ENCODE measurements at regions not wholly inside any gene's neighbourhood (a gene's known extent, or its start where the extent isn't known, plus 50 kb on each side); places are given as distances from the start of the nearest gene placed in this dataset.

GRCh38 chr10:21184984-21185383, 287.9 kb upstream of the NEBL start:
- Mint-ChIP-seq H3K27me3 (no peaks in the 10 kb centered on the region), H3K4me3 (no peak overlapping the region), H3K27ac (no peak overlapping the region), H3K36me3 (peaks cover 6% of the 10 kb centered on the region), H3K9me3 (peaks cover 7% of the 10 kb centered on the region), H3K4me1 (ENCODE audit: unreplicated experiment) (peaks cover 4% of the 10 kb centered on the region)
- no peak for TF ChIP-seq CTCF (conservative IDR thresholded peaks at IDR 0.05)
- DNase-seq (ENCODE audit: extremely low spot score, unreplicated experiment) = no peak

GRCh38 chr10:21184216-21184615, 287.1 kb upstream of the NEBL start:
- Mint-ChIP-seq H3K27me3 (no peaks in the 10 kb centered on the region), H3K4me3 (no peak overlapping the region), H3K36me3 (peaks cover 9% of the 10 kb centered on the region), H3K9me3 (peaks cover 7% of the 10 kb centered on the region), H3K27ac (no peak overlapping the region), H3K4me1 (ENCODE audit: unreplicated experiment) (peaks cover 4% of the 10 kb centered on the region)
- DNase-seq (ENCODE audit: extremely low spot score, unreplicated experiment) = no peak
- TF ChIP-seq CTCF (conservative IDR thresholded peaks at IDR 0.05) = no peak

- Mint-ChIP-seq H3K27ac (no peak overlapping the region), H3K9me3 (peaks cover 7% of the 10 kb centered on the region), H3K4me3 (no peak overlapping the region), H3K36me3 (peaks cover 9% of the 10 kb centered on the region), H3K4me1 (ENCODE audit: unreplicated experiment) (peaks cover 4% of the 10 kb centered on the region), H3K27me3 (no peaks in the 10 kb centered on the region)
- no peak for DNase-seq (ENCODE audit: extremely low spot score, unreplicated experiment)
- no peak for TF ChIP-seq CTCF (conservative IDR thresholded peaks at IDR 0.05)
These were observed 285.9 kb upstream of the NEBL start for GRCh38 chr10:21183025-21183424.

- DNase-seq (ENCODE audit: extremely low spot score, unreplicated experiment) = no peak
- H3K4me3 Mint-ChIP-seq = no peak overlapping the region
- H3K27ac Mint-ChIP-seq = no peak overlapping the region
- H3K36me3 Mint-ChIP-seq = peaks cover 9% of the 10 kb centered on the region
- peaks cover 4% of the 10 kb centered on the region for H3K4me1 Mint-ChIP-seq (ENCODE audit: unreplicated experiment)
- no peak for TF ChIP-seq CTCF (conservative IDR thresholded peaks at IDR 0.05)
- H3K27me3 Mint-ChIP-seq = peaks cover 8% of the 10 kb centered on the region
- peaks cover 7% of the 10 kb centered on the region for H3K9me3 Mint-ChIP-seq
These were observed 284.3 kb upstream of the NEBL start for GRCh38 chr10:21181451-21181850.

- DNase-seq (ENCODE audit: extremely low spot score, unreplicated experiment) = no peak
- H3K9me3 Mint-ChIP-seq = peaks cover 7% of the 10 kb centered on the region
- no peak for TF ChIP-seq CTCF (conservative IDR thresholded peaks at IDR 0.05)
- no peak overlapping the region for H3K4me3 Mint-ChIP-seq
- no peak overlapping the region for H3K27ac Mint-ChIP-seq
- H3K4me1 Mint-ChIP-seq (ENCODE audit: unreplicated experiment) = peaks cover 5% of the 10 kb centered on the region
- H3K27me3 Mint-ChIP-seq = peaks cover 14% of the 10 kb centered on the region
- peaks cover 9% of the 10 kb centered on the region for H3K36me3 Mint-ChIP-seq
These were observed 283.5 kb upstream of the NEBL start for GRCh38 chr10:21180604-21181003.

GRCh38 chr10:21176934-21177480, 279.9 kb upstream of the NEBL start:
- Mint-ChIP-seq H3K9me3 (peaks cover 7% of the 10 kb centered on the region), H3K27me3 (peaks cover 37% of the 10 kb centered on the region), H3K36me3 (peaks cover 9% of the 10 kb centered on the region), H3K4me3 (peak overlapping the region; percentile 12), H3K4me1 (ENCODE audit: unreplicated experiment) (peaks cover 12% of the 10 kb centered on the region), H3K27ac (no peak overlapping the region)
- no peak for TF ChIP-seq CTCF (conservative IDR thresholded peaks at IDR 0.05)
- DNase-seq (ENCODE audit: extremely low spot score, unreplicated experiment) = no peak

All from type B pancreatic cell (in vitro differentiated cells).